ENCODE measurements at regions not wholly inside any gene's neighbourhood (a gene's known extent, or its start where the extent isn't known, plus 50 kb on each side); places are given as distances from the start of the nearest gene placed in this dataset.

GRCh38 chr15:96117270-96117669 is 213.2 kb upstream of the NR2F2 start:
- TF ChIP-seq CTCF (conservative IDR thresholded peaks at IDR 0.05; ENCODE audit: low read depth in 2 of 2), result no peak
- TF ChIP-seq CREB1 (CRISPR knock-in tag; IDR thresholded peaks at IDR 0.05; ENCODE audit: low read depth), result no peak
- TF ChIP-seq POLR2AphosphoS5 (IDR thresholded peaks at IDR 0.05; ENCODE audit: low read depth), result no peak
- no peak for TF ChIP-seq EZH2 (IDR thresholded peaks at IDR 0.05; ENCODE audit: low read depth, unreplicated experiment)
